GM21515 (cell line): ENCODE measurements at regions not wholly inside any gene's neighbourhood (a gene's known extent, or its start where the extent isn't known, plus 50 kb on each side); places are given as distances from the start of the nearest gene placed in this dataset.

Experiments used
- ATAC-seq: cut with Tn5 transposase; IDR thresholded peaks from one replicate; pipeline ENCODE4 v1.9.1; 2021; ENCODE audit not compliant: unreplicated experiment

DNA sequence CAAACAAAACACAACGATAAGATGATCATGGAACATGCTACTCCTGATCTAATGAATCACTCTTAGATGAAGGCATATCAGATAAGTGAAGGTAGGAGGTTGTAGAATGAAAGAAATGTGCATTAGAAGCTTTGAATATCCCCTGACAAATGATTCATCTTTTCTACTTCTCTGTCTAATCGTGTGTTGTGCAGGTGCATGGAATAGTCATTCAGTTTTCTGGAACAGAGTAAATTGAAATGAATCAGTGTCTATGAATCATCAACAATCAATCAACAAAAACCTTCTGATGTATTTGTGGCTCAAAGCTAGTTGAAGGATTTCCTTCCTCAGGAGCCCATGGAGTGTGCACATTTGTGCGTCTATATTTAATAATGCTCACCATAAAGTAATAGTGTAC lies 1290.4 kb upstream of the PCDH20 start:
- no peak for ATAC-seq

DNA sequence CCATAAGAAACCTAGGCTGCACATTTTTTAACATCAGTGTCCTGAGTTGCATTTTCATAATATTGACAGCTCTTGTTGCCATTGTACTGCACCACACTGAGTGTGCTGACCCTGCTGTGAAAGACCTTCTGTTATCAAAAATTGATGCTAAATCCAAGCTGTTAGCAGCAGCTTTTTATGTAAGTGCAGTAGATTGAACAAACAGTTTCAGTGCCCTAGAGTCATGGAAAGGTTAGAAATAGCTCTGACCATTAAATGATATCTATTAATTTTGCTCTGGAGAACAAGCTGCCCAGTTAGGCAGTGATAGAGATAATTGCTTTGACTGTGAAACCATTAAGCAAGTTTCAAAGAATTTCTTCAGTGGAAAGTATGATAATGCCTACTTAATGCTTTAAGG lies 1289.2 kb upstream of the PCDH20 start:
- ATAC-seq: no peak

DNA sequence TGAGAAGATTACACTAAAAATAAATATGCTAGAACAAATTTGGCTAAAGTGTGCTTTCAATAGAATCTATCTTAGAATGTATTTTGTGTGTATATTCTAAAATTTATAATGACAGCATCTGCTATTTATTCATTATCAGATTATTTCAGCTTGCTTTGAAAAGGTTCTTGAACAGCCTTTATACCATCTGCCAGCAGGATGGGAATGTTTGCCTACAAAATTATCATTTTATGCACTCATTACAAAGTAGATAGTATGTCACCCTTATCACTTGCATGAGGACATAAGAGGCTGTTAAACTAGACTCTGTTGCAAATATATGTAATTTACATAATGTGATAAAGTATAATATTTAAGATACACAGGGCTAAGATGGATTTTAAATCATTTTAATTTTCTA lies 1286.9 kb upstream of the PCDH20 start:
- ATAC-seq: no peak

DNA sequence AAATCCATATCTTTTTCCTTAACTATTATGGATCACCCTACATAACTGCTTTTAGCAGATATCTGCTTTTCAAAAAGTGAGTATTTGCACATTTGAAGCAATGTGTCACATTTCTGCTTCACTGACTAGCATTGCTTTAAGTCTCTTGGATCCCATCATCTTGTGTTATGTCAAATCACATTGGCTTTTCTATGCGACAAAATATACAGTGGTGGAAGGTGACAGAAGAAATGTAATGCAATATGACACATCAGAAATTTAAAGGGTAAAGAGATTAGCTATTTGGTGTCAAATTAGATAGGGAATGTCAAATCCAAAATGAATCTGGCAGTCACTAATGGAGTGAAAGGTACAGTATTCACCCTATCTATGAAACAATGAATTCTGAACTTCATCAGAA lies 1282.1 kb upstream of the PCDH20 start:
- no peak for ATAC-seq

DNA sequence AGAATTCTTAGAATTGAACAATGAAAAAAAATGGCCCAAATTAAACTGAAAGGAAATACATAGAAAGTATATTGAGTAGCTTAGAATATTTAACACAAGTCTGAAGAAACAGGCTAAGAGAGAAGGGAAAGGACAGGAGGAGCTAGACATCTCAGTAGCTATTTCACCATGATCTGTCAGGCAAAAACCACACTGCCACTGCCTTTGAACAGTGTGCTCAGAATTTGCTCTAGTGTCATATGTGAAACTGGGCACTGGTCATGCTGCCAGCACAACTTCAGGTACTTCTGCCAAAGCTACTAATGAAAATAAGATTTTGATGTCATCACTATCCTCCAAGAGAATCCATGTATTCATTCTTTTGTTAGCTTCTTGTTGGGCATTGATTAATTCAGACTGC lies 1280.8 kb upstream of the PCDH20 start:
- ATAC-seq: no peak

DNA sequence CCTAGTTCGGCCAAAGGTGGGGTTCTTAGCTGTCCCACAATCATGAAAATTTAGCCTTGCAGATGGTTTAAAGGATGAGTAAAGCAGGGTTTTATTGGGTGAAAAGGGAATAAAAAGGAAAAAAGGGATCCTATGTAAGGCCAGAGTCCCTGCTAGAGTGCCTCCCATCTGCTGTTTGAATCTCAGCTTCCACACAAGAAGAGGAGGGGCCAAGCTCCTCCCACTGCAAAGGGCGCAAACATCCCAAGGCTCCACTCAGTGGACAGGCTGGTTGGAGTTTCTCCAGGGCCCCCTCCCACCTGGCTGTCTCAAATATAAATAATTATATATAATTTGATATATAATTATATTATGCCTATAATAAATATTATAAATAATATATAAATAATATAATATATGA lies 1272.1 kb upstream of the PCDH20 start:
- ATAC-seq: no peak

DNA sequence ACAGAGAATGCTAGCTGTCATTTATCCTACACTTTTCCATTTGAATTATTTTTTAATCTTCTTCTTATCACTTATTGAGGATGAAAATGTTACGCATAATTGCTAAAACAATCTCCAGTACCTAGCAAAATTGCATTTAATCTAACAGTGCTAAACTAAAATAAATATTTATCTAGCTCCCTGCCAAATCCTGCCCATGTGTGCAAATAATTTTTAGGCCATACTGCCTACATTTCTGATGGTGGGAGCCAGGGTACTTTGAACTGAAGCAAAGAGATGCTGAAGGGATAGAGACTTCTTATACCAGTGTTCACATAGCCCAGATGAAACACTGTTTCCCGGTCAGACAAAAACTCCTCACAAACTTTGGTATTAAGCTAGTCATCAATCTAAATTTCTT lies 1268.7 kb upstream of the PCDH20 start:
- no peak for ATAC-seq

DNA sequence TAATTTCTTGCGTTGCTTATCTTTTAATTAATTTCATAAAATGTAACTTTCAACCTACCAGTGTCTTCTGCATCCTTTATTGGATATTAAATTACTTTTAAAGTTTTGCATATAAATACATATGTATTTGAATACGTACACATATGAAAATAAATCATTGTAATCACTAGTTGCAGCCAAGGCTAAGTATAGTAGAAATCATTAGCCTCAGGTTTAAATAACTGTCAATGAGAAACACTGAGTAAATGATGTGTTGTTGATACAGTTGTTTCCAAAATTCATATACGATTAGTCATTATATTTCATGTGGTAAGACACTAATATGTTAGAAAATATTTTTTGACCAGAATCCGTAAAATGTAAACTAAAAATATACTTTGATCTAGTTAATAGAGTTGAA lies 1267.1 kb upstream of the PCDH20 start:
- ATAC-seq: no peak

DNA sequence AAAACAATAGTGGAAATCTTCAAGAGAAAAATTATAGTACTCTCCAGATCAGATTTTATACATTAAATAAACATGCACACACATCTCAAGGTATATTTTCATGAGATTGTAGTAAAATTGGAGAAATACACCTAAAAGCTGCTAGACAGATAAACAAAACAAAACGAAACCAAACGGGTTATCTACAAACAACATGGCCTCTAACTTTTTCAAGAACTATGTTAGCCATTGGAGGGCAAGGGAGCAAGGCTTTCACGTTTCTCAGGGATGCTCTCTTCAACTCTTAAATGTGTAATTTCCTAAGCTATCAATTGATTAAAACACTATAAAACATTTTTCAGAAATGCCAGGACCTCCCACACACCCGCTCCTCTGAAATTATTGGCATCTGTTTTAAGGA lies 1262.4 kb upstream of the PCDH20 start:
- ATAC-seq: no peak

DNA sequence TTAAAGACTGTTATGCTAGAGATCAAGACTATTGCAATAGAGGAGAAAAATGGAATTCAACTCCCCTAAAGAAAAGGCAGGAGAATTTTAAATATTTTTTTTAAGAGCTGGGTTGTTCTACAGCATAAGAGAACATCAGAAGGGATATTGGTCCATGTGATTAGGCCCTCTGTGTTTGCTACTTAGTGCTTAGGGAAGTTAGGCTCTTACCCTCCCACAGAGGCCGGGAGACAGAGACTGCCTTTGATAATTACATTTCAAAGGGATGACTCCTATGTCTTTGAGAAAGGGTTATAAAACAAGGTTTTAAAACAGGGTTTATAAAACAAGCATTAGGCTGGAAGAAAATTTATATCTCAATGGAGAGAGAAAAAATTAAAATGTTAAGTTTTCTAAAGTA lies 1248.1 kb upstream of the PCDH20 start:
- ATAC-seq: no peak

DNA sequence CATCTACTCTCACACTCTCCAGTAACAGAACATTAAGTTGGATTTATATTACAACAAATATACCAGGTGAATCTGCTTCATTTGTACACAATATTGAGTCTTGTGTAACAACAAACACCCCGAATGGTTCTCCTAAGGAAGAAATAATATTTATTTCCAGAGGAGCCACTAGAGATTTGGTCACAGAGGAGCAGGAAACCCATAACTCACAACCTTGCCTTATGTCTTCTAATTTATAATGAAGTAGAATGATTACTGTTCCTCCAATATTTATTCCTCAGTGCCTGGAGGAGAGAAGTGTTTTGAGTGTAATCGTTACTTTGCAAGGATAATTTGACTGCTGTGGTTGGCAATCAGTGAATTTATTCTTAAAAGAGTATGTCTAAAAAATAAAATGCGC lies 1243.7 kb upstream of the PCDH20 start:
- no peak for ATAC-seq

DNA sequence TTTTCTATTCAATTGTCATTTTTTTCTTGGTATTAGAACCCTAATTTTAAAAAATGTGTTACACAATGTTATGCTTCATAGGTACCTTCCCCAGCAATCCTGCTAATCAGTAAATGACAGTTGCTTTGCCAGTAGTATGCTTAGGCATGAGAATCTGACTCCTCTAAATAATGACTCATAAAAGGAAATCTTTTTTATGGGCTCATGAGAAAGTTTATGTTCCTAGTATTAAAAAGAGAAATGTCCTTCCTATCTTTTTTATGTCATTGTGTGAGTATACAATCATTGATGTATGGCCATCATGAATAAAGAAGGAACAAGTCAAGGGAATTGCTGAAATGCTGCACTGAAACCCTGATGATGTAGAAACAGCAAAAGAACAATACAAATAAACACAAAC lies 1237.7 kb upstream of the PCDH20 start:
- ATAC-seq: no peak

DNA sequence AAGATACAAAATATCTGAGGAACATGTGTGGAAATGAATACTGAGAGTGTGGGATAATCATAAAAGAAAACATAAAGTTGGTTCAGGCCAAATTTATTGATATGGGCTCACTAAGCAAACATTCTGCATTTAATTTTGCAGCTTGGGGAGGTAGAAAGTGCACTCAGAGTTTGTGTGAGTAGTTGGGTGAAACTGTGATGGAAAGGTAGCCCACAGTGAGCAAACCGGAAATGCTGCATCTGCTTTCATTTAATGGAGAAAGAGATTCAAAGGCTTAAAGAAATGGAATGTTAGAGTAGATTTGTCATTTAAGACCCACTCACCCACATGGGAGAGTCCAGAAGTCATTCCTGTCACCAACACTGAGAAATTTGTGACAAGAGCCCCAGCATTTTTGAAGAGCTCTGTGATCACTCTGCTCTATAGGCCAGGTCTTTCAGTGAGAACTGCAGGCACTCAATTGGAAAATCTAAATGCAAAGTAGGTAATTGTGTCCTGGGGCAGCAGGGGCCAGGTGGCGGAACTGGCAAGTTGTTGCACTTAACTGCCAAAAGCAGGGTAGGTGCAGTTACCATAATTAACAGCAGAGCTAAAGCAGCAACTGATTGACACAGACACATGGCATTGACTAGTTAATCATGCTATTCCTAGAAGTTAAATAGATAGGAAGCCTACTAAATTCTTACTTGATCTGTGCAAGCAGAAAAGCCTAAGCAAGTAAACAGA lies 1228.3 kb upstream of the PCDH20 start:
- ATAC-seq: no peak

DNA sequence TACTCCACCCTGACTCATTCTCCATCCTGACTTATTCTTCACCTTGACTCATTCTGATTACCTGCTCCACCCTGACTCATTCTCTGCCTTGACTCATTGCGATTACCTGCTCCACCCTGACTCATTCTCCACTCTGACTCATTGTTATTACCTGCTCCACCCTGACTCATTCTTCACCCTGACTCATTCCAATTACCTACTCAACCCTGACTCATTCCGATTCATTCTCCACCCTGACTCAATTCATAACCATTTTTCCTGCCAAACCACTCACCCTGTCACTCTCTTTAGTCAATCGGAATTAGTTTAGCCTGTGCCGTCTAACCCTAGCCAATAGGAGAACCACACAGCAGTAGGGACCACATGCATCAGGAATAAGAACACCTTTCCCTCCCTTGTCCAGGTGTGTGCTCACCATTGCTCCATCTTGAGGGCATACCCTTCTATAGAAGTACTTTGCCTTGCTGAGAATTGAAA lies 1227.4 kb upstream of the PCDH20 start:
- ATAC-seq: no peak

DNA sequence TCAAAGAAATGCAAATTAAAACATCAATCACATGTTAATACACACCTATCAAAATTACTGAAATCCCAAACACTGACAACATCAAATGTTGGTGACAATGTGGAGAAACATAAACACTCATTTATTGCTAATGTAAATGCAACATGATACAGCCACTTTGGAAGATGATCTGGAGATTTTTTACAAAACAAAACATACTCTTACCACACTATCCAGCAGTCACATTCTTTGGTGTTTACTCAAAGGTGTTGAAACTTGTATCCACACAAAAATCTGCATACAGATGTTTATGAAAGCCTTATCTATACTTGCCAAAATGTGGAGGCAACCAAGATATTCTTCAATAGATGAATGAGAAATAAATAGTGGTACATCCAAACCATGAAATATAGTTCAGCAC lies 1219.5 kb upstream of the PCDH20 start:
- ATAC-seq: no peak

DNA sequence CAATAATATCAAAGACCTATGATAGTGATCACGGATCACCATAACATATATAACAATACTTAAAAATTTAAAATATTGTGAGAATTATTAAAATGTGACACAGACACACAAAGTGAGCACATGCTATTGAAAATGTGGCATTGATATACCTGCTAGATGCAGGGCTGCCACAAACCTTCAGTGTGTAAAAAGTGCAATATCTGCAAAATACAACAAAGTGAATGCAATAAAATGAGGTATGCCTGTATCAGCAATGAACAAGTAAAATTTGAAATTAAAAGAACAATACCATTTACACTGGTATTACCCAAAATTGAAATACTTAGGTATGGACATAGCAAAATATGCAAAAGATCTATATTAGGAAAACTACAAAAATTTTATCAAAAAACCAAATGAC lies 1217.8 kb upstream of the PCDH20 start:
- no peak for ATAC-seq

DNA sequence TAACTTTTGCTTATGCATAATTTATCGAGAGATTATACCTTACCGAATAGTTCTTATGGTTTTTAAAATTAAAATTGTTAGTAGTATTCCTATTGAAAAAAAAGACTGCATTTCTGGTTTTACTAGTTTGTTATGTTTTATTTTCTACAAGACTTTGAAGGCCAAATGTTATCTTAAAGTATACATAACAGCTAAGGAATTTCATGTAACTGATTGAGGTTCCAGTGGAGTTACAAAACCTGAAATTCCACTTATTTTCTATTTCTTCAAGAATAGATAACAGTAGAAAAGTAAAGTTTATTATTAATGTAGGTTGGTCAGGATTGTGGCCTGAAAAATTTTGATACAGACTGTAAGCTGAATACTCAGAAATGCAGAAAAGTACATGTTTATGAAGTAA lies 1216.0 kb upstream of the PCDH20 start:
- ATAC-seq: no peak

DNA sequence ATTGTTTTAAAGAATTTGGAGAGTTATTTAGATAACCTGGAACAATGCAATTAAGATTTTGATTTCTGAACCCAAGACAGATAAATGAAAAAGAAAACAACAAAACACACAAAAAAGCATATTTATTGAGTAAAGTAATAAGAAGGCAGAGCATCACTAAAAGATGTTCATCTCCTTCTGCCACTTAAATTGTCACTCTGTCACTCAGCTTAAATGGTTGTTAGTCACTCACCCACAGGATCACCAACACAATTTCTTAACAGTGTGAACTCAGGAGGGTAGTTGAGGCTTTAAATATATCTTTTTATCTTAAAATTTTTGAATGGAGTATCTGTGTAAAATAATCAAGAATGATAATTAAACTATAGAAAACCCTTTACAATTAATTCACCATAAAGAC lies 1215.5 kb upstream of the PCDH20 start:
- ATAC-seq: no peak

DNA sequence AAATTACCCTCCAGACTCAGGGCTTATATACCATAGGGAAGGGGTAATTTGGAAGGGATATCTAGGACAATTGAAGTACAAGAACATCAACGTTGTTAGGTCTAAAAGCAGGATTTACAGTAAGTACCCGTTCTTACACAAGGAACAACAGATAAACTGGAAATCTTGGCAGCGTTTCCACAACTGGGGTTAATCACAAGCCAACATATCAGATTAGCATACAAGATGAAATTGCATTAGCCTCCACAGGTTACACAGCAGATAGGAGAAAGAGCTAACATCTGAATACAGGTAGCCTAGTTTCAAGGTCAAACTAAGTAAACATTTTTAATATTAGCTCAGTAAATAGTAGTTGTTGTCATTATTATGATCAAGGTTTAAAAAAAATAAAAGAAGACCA lies 1214.0 kb upstream of the PCDH20 start:
- ATAC-seq: no peak

DNA sequence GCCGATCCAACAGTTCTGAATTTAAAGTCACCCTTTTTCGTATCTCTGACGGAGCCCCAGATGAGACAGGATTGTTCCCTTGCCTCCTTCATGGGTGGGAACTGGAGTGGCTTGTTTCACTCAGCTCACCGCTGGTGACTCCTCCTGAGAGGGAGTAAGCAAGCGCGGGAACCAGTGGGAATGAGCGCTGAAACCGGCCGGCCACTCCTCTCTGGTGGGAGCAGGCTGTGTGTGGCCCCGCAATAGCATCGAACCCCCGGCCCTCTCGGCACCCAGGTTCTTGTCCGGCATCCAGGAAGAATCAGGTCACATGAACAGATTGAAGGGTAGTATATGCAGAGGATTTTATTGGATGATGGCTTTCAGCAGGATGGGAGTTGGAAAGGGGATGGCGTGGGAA lies 1211.6 kb upstream of the PCDH20 start:
- no peak for ATAC-seq

DNA sequence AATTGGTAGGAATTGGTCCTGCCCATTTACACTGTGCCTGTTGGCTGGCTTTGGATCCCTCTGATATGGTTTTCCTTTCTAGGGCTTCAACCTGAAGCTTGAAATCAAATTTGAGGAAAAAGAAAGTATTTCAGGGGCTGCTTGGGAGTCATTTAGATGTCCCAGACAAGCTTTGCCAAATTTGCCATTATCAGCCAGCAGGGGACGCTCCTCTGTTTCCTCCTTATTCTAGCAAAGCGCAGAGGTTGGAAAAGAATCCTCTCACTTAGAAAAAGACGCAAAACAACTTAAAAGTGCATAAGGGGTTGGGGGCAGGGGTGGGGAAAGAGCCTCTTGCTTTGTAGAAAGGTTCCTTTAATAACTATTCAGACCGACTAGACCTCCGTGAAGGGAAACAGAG lies 1211.1 kb upstream of the PCDH20 start:
- ATAC-seq: no peak

DNA sequence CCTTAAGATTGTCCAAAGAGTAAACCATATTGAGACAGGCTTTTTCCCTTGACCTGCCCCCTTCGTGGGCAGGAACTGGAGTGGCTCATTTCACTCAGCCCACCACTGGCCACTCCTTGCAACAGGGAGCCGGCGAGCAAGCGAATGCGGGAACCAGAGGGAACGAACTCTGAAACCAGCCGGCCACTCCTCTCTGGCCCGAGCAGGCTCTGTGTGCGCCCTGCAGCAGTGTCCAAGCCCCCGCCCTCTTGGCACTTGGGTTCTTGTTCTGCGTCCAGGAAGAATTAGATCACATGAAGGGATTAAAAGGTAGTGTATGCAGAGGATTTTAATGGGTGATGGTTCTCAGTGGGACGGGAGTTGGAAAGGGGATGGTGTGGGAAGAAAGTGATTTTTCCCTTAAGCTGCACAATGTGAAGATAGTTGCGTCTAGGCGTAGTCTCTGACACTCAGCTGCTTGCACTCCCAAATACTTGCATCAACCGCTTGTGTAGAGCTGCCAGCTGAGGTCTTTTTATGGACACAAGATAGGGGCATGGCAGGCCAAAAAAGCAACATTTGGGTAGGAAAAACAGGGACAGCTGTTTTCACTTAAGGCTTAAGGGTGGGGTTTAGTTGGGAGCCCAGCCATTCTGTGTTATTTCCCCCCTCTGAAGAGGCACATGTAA lies 1209.7 kb upstream of the PCDH20 start:
- no peak for ATAC-seq

DNA sequence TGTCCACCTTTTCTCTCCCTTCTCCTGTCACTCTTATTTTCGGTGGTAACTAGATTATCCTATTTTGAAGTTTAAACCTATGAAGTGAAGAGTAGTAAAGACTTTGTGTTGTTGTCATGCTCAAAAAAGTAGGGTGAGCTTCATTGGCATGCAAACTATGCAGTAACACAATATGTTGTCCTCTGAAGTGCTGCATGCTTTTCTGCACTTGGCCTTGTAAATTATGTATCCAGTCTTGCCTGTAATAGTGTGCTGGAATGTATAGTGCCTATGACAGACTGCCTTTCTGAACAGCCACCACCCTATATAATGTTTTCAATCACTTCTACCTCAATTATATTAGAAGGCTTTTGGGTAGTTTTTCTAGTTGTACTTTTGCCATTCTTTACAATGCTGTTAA lies 1198.2 kb upstream of the PCDH20 start:
- no peak for ATAC-seq
